ENCODE measurements at regions not wholly inside any gene's neighbourhood (a gene's known extent, or its start where the extent isn't known, plus 50 kb on each side); places are given as distances from the start of the nearest gene placed in this dataset.
"Not testable (repeated sequence)": the region's sequence is repeated elsewhere in the genome, so short reads cannot be mapped to it uniquely, and the experiment has no call there.

DNA sequence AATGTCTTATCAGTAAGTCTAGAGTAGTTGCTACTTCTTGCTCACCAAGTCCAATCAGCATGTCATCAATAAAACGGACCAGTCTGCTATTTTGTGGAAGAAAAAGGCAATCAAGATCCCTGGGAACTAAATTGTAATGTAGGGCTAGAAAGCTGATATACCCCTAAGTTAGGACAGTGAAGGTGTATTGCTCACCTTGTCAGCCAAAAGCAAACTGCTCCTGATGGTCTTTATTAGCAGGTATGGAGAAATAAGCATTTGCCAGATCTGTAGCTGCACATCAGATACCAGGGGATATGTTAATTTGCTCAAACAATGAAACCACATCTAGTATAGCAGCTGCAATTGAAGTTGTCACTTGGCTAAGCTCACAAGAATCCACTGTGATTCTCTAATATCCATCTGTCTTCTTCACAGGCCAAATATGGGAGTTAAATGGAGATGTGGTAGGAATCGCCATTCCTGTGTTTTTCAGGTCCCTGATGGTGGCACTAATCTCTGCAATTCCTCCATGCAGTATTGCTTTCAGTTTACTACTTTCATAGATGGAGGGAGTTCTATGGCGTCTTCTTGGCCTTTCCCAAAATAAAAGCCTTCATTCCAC, 75.0 kb downstream of the TMEM237 start:
- DNase-seq (no peak), ATAC-seq (replicated peaks) (no peak)
- Mint-ChIP-seq H3K4me3 (no peak overlapping the region), H3K36me3 (ENCODE audit: insufficient read depth) (no peaks in the 10 kb centered on the region), H3K4me1 (ENCODE audit: low read depth in 2 of 2) (no peaks in the 10 kb centered on the region), H3K9me3 (no peaks in the 10 kb centered on the region), H3K27ac (no peak overlapping the region), H3K27me3 (no peaks in the 10 kb centered on the region)

DNA sequence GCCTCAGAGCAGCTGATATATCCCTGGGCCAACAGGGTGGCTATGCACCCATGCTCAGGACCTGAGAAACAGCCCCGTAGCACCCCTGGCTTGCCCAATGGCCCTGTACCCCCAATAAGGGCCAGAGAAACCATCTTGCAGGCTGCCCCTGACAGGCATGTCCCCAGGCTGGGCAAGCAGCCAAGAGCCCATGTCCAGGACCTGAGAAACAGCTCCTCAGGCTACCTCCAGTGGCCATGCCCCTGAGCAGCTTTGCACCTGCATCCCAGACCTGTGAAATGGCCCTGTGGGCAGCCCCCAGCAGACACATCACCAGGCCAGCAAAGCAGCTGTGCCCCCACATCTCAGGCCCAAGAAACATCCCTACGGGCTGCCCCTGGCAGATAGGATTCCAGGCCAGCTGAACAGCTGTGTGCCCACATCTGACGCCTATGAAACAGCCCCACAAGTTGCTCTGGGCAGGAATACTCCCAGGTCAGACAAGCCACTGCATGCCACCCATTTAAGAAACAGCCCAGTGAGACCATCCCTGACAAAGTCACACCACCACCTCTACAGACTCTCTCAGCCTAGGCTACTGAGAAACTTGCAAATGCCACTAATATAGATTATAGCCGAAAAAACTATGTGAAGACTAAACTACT, 84.1 kb downstream of the TMEM237 start:
- H3K4me1 Mint-ChIP-seq (ENCODE audit: low read depth in 2 of 2): no peaks in the 10 kb centered on the region
- no peak overlapping the region for H3K4me3 Mint-ChIP-seq
- no peak overlapping the region for H3K27ac Mint-ChIP-seq
- H3K9me3 Mint-ChIP-seq: no peaks in the 10 kb centered on the region
- peaks cover 4 to 11% of the 10 kb centered on the region in 2 donors for H3K27me3 Mint-ChIP-seq
- DNase-seq (no peak), ATAC-seq (replicated peaks) (no peak)
- H3K36me3 Mint-ChIP-seq (ENCODE audit: insufficient read depth): no peaks in the 10 kb centered on the region

DNA sequence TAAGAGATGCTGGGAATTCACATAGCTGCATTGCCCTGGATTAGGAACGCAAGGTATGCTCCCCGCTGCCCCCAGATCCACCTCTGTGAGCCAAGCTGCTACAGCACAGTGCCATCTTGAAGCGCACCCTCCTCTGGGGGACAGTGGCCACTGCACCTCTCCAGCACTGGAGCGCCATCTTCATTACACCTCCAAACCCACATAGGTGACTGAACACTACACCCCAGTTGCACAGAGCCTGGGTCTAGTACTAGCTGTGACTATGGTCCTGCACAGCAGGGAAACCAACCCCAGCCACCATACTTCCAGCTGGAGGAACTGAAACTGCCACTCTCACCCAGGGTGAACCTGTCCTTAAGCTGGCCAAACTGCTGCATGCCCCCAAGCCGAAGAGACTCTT, 84.6 kb downstream of the TMEM237 start:
- H3K4me1 Mint-ChIP-seq (ENCODE audit: low read depth in 2 of 2): no peaks in the 10 kb centered on the region

DNA sequence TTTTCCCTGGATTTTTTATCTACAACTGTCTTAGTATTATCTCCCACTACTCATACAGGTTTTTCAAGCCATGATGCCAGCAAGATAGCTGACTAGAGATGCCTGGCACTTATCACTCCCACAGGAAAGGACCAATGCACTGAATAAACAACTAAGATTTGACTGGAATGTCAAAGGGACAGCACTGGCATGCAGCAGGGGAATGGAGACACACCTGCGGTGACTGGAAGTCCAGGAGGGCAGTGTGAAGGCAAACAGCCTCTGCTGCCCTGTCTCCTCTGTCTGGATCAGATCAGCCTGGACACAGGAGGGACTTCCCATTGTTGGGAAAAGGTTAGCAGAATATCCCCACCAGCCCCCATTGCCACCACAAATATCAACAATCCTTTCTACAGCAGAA, 85.1 kb downstream of the TMEM237 start:
- ATAC-seq (replicated peaks): no peak
- no peaks in the 10 kb centered on the region for H3K9me3 Mint-ChIP-seq
- no peak for DNase-seq
- H3K4me1 Mint-ChIP-seq (ENCODE audit: low read depth in 2 of 2): no peaks in the 10 kb centered on the region
- H3K27me3 Mint-ChIP-seq: peaks cover 4 to 11% of the 10 kb centered on the region in 2 donors
- H3K27ac Mint-ChIP-seq: no peak overlapping the region
- H3K36me3 Mint-ChIP-seq (ENCODE audit: insufficient read depth): no peaks in the 10 kb centered on the region
- H3K4me3 Mint-ChIP-seq: no peak overlapping the region

More for the DNA sequence above, 84.6 kb downstream of the TMEM237 start:
- Mint-ChIP-seq H3K27me3 (peaks cover 4 to 11% of the 10 kb centered on the region in 2 donors), H3K36me3 (ENCODE audit: insufficient read depth) (no peaks in the 10 kb centered on the region), H3K4me3 (no peak overlapping the region), H3K9me3 (no peaks in the 10 kb centered on the region), H3K27ac (no peak overlapping the region)
- ATAC-seq (replicated peaks) (no peak), DNase-seq (no peak)

DNA sequence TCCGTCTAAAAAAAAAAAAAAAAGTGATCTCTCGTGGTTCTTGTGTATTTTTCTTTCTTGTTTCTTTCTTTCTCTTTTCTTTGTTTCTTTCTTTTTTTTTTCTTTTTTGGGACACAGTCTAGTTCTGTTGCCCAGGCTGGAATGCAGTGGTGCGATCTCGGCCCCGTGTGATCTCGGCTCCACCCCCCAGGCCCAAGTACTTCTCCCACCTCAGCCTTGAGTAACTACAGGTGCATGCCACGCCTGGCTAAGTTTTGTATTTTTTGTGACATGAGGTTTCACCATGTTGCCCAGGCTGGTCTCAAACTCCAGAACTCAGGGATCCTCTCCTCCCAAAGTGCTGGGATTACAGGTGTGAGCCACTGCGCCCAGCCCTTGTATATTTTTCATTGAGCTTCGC, 91.4 kb downstream of the TMEM237 start:
- DNase-seq: no peak
- Mint-ChIP-seq H3K4me1 (ENCODE audit: low read depth in 2 of 2) (no peaks in the 10 kb centered on the region), H3K36me3 (ENCODE audit: insufficient read depth) (no peaks in the 10 kb centered on the region), H3K9me3 (no peaks in the 10 kb centered on the region), H3K27ac (no peak overlapping the region), H3K27me3 (peaks cover 0 to under 1% of the 10 kb centered on the region in 2 donors), H3K4me3 (no peak overlapping the region)
- no peak for ATAC-seq (replicated peaks)

DNA sequence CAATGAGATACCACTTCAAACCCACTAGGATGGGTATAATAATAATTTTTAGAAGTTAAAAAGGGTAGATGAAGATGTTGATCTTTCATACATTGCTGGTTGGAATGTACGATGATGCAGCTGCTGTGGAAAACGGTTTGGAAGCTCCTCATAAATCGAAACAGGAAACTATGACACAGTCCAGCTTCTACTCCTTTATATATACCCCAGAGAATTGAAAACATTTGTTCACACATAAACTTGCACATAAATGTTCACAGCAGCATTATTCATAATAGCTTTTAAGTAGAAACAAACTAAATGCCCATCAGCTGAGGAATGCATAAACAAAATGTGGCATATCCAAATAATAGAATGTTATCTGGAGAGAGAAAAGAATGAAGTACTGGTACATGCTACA, 95.0 kb downstream of the STRADB start:
- no peaks in the 10 kb centered on the region for H3K4me1 Mint-ChIP-seq (ENCODE audit: low read depth in 2 of 2)
- H3K27me3 Mint-ChIP-seq: peaks cover 0 to 13% of the 10 kb centered on the region in 2 donors

DNA sequence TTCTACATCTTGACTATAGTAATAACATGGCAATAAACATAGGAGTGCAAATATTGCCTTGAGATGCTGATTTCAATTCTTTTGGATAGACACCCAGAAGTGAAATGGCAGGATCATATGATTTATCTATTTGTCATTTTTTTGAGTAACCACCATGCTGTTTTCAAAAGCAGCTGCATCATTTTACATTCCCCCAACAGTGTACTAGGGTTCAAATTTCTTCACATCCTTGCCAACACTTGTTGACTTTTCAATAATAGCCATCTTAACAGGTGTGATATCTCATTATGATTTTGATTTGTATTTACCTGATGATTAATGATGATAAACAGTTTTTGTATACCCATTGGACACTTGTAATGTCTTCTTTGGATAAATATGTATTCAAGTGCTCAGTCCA, 90.8 kb downstream of the STRADB start:
- no peak for ATAC-seq (replicated peaks)
- H3K4me1 Mint-ChIP-seq (ENCODE audit: low read depth in 2 of 2): no peaks in the 10 kb centered on the region
- DNase-seq: no peak
- peaks cover 0 to 13% of the 10 kb centered on the region in 2 donors for H3K27me3 Mint-ChIP-seq
- H3K9me3 Mint-ChIP-seq: peaks cover 0 to 8% of the 10 kb centered on the region in 2 donors
- H3K27ac Mint-ChIP-seq: no peak overlapping the region
- no peaks in the 10 kb centered on the region for H3K36me3 Mint-ChIP-seq (ENCODE audit: insufficient read depth)
- H3K4me3 Mint-ChIP-seq: no peak overlapping the region

More for the DNA sequence above, 95.0 kb downstream of the STRADB start:
- Mint-ChIP-seq H3K9me3 (peaks cover 0 to 8% of the 10 kb centered on the region in 2 donors), H3K36me3 (ENCODE audit: insufficient read depth) (no peaks in the 10 kb centered on the region), H3K4me3 (no peak overlapping the region), H3K27ac (no peak overlapping the region)
- DNase-seq (no peak), ATAC-seq (replicated peaks) (no peak)

DNA sequence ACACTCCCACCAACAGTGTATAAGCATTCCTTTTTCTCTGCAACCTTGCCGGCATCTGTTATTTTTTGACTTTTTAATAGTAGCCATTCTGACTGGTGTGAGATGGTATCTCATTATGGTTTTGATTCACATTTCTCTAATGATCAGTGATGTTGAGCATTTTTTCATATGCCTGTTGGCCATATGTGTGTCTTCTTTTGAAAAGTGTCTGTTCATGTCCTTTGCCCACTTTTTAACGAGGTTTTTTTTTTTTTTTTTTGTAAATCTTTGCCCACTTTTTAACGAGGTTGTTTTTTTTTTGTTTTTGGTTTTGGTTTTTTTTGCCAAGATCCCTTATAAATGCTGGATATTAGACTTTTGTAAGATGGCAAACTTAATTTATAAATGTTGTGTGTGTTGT, 87.7 kb downstream of the STRADB start:
- not testable (repeated sequence) for H3K36me3 Mint-ChIP-seq (ENCODE audit: insufficient read depth); H3K4me1 Mint-ChIP-seq (ENCODE audit: low read depth in 2 of 2); H3K27me3 Mint-ChIP-seq; H3K27ac Mint-ChIP-seq; H3K9me3 Mint-ChIP-seq; H3K4me3 Mint-ChIP-seq; DNase-seq; ATAC-seq (replicated peaks)

DNA sequence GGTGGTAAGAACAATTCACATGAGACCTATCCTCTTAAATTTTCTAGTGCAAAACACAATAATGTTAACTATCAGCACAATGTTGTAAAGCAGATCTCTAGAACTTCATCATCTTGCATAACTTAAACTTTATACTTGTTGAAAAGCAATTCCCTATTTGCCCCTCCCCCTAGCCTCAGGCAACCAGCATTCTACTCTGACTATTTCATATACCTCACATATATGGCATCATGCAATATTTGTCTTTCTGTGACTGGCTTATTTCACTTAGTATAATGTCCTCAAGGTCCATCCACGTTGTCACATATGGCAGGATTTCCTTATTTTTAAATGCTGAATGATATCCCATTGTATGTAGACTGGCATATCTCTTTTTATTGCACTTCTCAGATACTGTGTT, 86.5 kb downstream of the STRADB start:
- H3K4me1 Mint-ChIP-seq (ENCODE audit: low read depth in 2 of 2): no peaks in the 10 kb centered on the region
- H3K27me3 Mint-ChIP-seq: no peaks in the 10 kb centered on the region
- H3K27ac Mint-ChIP-seq: no peak overlapping the region
- no peak overlapping the region for H3K4me3 Mint-ChIP-seq
- ATAC-seq (replicated peaks): no peak
- no peak for DNase-seq
- H3K9me3 Mint-ChIP-seq: peaks cover 0 to 2% of the 10 kb centered on the region in 2 donors
- H3K36me3 Mint-ChIP-seq (ENCODE audit: insufficient read depth): no peaks in the 10 kb centered on the region

DNA sequence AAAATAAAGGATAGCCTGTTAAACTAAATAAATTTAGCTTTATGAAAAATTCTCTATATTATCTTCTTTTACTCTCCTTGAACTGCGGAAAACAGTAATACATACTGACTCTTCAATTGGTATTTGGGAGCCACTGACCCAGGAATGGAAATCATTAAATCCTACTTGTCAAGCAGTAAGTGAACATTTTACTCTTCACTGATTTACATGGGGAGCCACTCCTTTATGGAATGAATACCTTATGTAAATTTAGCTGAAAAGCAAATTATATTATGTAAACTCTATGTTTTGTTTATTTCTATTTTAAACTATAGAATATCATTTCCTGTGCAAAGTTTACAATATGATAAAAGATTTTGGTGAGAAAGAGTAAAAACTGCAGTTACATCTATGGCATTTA, 85.2 kb downstream of the STRADB start:
- ATAC-seq (replicated peaks) (no peak), DNase-seq (no peak)
- H3K27ac Mint-ChIP-seq: no peak overlapping the region
- H3K9me3 Mint-ChIP-seq: peaks cover 0 to 2% of the 10 kb centered on the region in 2 donors
- H3K27me3 Mint-ChIP-seq: no peaks in the 10 kb centered on the region
- peaks cover 0 to 6% of the 10 kb centered on the region in 2 donors for H3K4me1 Mint-ChIP-seq (ENCODE audit: low read depth in 2 of 2)
- no peaks in the 10 kb centered on the region for H3K36me3 Mint-ChIP-seq (ENCODE audit: insufficient read depth)
- no peak overlapping the region for H3K4me3 Mint-ChIP-seq

DNA sequence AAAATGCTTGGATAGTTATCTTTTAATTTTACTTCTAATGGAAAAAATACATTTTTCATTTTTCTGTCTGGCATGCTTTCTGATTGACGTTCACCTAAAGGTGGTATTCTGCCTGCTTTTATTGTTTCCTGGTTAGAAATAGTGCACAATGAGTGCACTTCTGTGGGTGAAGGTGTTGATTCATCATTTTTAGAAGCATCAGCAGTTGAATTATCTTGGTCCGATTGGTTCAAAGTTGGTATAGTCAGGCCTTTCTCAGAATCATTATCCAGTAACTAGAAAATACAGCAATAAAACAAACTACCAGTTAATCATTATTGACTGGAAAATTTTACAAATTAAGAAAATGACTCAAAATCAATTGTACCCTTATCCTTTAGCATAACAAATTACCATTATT, 84.5 kb downstream of the STRADB start:
- no peaks in the 10 kb centered on the region for H3K36me3 Mint-ChIP-seq (ENCODE audit: insufficient read depth)
- DNase-seq: no peak
- no peak overlapping the region for H3K4me3 Mint-ChIP-seq
- no peak overlapping the region for H3K27ac Mint-ChIP-seq
- no peak for ATAC-seq (replicated peaks)
- H3K27me3 Mint-ChIP-seq: no peaks in the 10 kb centered on the region
- peaks cover 0 to 2% of the 10 kb centered on the region in 2 donors for H3K9me3 Mint-ChIP-seq
- H3K4me1 Mint-ChIP-seq (ENCODE audit: low read depth in 2 of 2): peaks cover 0 to 12% of the 10 kb centered on the region in 2 donors

DNA sequence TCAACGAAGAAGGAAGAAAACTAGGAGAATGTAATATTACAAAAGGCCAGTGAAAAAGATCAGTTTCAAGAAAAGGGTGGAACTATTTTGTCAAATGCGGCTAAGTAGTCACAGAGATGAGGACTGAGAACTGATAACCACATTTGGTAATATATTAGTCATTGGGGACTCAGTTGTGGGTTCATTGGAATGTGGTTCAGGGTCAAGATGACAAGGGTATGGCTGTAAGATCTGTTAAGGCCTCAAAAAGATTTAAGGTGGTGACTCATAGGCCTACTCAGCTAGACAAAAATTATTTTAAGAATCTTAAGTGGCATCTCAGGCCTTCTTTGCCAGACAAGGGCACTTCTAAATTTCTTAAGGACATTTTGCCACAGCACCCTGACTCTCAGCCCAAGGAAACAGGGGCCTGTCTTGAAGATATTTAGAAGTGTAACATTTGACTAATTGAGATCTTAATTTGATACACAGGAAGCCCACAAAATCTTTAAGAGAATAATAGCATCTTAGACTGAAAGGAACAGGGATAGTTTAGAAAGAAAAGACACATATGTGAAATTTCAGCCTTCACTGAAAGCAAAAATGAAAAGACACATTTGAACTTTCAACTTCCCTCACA, 81.3 kb downstream of the STRADB start:
- H3K27me3 Mint-ChIP-seq: no peaks in the 10 kb centered on the region
- peaks cover 6 to 16% of the 10 kb centered on the region in 2 donors for H3K9me3 Mint-ChIP-seq
- ATAC-seq (replicated peaks) (peak; percentile 48), DNase-seq (no peak)
- H3K4me1 Mint-ChIP-seq (ENCODE audit: low read depth in 2 of 2): peaks cover 0 to 12% of the 10 kb centered on the region in 2 donors
- H3K4me3 Mint-ChIP-seq: no peak overlapping the region
- no peaks in the 10 kb centered on the region for H3K36me3 Mint-ChIP-seq (ENCODE audit: insufficient read depth)
- H3K27ac Mint-ChIP-seq: no peak overlapping the region

All from effector memory CD8-positive, alpha-beta T cell (primary cell).